AG09309 (cell line): ENCODE measurements at regions not wholly inside any gene's neighbourhood (a gene's known extent, or its start where the extent isn't known, plus 50 kb on each side); places are given as distances from the start of the nearest gene placed in this dataset.

Source experiments
- DNase-seq: peaks from one replicate; pipeline ENCODE4 v3.0.0-alpha.2; 2010; ENCODE audit warnings: low read depth
- H3K4me3 ChIP-seq: 2 replicates; pipeline ENCODE4 v1.5.1; 2011; ENCODE audit warnings: mild to moderate bottlenecking, low read depth, low read length, moderate library complexity; ENCODE audit not compliant: control insufficient read depth
- TF ChIP-seq, protein P1 (sequence below): IDR thresholded peaks from 2 replicates; pipeline ENCODE4 v1.5.1; 2011; ENCODE audit warnings: mild to moderate bottlenecking, low read depth, low read length, inconsistent platforms; ENCODE audit not compliant: insufficient read depth, control insufficient read depth; ENCODE audit errors: missing control alignments

DNA sequence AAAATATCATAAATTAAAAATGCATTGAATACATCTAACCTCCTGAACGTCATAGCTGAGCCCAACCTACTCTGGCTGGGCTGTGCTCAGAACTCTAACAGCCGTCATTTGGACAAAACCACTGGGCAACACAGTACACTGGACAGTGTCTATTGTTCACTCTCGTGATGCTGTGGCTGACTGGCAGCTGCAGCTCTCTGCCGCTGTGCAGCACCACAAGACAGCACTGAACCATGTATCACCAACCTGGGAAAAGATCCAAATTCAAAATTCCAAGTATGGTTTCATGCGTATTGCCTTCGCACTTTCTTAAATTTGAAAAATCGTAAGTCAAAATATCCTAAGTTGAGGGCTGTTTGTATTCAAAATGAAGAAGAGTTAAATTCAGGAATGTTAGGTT lies 145.1 kb upstream of the CNTN4 start:
- DNase-seq = no peak
- TF ChIP-seq, protein P1, sequence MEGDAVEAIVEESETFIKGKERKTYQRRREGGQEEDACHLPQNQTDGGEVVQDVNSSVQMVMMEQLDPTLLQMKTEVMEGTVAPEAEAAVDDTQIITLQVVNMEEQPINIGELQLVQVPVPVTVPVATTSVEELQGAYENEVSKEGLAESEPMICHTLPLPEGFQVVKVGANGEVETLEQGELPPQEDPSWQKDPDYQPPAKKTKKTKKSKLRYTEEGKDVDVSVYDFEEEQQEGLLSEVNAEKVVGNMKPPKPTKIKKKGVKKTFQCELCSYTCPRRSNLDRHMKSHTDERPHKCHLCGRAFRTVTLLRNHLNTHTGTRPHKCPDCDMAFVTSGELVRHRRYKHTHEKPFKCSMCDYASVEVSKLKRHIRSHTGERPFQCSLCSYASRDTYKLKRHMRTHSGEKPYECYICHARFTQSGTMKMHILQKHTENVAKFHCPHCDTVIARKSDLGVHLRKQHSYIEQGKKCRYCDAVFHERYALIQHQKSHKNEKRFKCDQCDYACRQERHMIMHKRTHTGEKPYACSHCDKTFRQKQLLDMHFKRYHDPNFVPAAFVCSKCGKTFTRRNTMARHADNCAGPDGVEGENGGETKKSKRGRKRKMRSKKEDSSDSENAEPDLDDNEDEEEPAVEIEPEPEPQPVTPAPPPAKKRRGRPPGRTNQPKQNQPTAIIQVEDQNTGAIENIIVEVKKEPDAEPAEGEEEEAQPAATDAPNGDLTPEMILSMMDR = no peak
- H3K4me3 ChIP-seq = no peak overlapping the region

DNA sequence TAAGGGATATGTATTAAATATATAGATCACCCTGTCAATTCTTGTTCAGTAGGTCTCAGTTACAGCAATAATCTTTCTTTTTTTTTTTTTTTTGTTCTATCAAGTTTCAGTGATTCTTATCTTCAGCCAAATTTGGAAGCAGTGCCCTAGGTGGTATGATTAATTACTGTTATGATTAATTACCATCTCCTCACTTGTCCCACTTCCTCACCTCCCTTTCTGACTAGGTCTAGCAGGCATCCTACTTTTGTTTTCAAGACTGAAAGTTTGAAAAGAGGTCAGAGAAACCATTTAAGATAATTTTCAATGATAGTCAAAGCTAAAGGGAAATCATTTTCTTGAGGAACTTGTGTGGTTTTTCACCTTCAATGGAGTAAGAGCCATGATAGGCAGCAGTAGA lies 144.0 kb upstream of the CNTN4 start:
- TF ChIP-seq, protein P1 = no peak
- no peak for DNase-seq
- no peak overlapping the region for H3K4me3 ChIP-seq

DNA sequence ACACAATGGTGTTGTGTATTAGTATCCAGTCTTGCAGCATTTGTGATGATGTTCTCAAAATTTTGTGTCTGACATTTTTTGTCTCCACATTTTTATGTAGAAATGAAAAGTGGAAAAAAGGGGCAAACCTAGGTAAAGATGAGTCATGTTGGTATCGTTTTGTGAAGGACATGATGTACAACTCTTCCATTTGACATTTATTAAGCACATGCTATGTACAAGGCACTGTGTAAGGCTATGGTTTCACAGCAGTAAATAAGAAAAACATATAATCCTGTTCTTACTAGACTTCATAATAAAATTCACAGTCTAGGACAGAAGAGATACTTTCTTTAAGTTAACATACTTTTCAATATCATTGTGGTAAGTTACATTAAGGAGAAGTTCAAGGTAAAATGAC lies 143.5 kb upstream of the CNTN4 start:
- TF ChIP-seq, protein P1 = no peak
- H3K4me3 ChIP-seq = no peak overlapping the region
- DNase-seq = no peak

DNA sequence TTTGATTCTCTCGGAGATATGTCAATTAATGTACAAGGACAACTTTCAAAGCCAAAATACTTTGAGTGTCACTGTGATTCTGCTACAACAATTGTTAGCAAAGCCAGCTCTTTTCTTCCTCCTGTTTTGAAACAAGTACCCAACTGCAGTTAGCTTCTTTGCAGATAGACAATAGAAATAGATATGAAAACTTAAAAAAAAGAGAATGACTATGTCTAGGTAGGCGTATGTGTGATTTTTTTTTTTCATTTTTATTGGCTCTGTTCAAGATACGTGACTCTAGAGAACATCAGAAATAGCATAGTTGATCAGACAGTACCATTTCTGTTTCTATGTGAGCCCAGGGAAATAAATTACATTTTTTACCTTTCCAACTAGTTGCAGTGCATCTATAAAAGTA lies 142.9 kb upstream of the CNTN4 start:
- H3K4me3 ChIP-seq = no peak overlapping the region
- no peak for DNase-seq
- TF ChIP-seq, protein P1 = no peak

DNA sequence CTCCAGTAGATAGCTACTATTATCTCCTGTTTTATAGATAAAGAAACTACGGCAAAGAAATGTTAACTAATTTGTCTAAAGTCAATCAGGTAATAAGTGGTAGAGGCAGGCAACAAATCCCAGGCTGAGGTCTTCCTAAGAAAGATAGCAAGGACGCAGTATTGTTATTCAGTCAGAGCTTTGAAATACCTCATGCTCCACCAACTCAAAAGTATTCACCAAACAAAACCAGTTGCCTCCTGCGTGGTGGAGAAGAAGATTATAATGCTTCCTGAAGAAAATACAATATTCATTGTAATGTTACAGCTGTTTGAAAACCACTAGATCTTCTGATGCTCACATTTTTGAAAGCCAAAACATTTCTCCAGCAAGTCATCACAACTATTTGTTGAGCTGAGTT lies 138.2 kb upstream of the CNTN4 start:
- no peak for DNase-seq
- no peak overlapping the region for H3K4me3 ChIP-seq
- TF ChIP-seq, protein P1 = no peak

DNA sequence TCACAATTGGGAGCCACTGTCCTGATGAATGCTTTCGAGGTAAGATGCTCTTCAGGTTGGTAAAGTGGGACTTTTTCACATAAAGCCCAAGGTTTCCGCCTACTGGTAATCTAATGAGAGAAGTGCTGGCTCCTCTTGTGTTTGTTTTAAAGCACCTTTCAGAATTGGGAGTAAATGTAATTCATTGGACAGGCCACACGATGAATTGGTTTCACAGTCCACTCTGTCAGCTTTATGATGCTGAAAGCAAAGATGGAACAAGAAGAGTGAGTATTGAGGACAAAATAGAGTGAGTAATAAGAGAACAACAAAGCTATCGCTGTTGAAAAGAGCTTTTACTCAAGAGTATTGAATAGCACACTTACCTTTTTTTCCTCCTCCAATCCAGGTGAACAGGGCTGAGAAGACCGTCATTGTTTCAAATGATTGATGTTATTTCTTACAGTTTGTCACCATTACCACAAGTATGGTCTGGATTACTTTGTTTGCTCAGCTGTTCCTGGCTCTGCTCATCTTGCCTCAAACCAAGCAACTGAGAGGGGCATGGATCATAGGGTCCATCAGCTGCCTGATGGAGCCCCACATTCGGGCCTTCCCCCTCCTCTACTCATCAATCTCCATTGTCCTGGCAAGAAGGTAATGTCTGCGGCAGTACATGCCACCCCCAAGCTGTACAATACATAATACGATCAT lies 136.1 kb upstream of the CNTN4 start:
- TF ChIP-seq, protein P1 = no peak
- no peak for DNase-seq
- no peak overlapping the region for H3K4me3 ChIP-seq
